ENCODE measurements at regions not wholly inside any gene's neighbourhood (a gene's known extent, or its start where the extent isn't known, plus 50 kb on each side); places are given as distances from the start of the nearest gene placed in this dataset.

DNA sequence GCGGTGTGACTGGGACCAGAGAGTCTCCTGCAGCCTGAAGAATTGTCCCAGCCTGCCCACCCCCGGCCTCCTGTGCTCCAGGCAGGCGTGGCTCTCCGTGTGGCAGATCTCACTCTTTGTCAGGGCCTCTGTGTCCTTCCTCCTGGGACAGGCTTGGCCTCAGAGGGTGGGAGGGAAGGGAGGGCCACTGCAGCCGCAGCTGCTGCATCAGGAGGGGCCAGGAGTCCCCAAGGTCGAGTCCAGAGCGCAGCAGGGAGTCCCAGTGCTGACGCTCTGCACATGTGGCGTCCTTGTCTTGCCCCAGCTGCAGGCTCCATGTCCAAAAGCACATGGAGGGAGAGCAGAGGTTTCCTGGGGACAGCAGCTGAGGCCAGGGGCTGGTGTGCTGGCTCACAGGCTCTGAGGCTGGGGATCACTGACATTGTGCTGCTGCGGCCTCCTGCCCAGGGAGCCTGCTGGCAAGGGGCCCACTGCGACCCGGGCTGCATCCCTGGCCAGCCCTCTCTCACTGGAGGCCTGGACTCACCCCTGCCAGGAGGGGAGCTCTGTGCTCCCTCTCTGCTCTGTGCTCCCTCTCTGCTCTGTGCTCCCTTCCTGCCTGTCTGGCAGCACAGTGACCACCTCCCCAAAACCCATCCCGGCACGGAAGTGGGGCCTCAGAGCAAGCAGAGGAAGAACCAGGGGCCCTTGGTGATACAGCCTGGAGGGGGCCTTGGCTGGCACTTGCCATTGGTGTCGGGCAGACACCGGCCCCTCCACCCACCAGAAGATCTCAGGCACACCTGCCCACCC lies 114.6 kb upstream of the RET start:
- TF ChIP-seq POLR2A (IDR thresholded peaks at IDR 0.05) = no peak
- TF ChIP-seq, protein P1, sequence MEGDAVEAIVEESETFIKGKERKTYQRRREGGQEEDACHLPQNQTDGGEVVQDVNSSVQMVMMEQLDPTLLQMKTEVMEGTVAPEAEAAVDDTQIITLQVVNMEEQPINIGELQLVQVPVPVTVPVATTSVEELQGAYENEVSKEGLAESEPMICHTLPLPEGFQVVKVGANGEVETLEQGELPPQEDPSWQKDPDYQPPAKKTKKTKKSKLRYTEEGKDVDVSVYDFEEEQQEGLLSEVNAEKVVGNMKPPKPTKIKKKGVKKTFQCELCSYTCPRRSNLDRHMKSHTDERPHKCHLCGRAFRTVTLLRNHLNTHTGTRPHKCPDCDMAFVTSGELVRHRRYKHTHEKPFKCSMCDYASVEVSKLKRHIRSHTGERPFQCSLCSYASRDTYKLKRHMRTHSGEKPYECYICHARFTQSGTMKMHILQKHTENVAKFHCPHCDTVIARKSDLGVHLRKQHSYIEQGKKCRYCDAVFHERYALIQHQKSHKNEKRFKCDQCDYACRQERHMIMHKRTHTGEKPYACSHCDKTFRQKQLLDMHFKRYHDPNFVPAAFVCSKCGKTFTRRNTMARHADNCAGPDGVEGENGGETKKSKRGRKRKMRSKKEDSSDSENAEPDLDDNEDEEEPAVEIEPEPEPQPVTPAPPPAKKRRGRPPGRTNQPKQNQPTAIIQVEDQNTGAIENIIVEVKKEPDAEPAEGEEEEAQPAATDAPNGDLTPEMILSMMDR (IDR thresholded peaks at IDR 0.05) = no peak
- TF ChIP-seq POLR2AphosphoS5 (IDR thresholded peaks at IDR 0.05; ENCODE audit: insufficient read depth in 1 of 2, low read depth in 1 of 2) = no peak

Measured in vagina (tissue), 2 donors.